ENCODE measurements at regions not wholly inside any gene's neighbourhood (a gene's known extent, or its start where the extent isn't known, plus 50 kb on each side); places are given as distances from the start of the nearest gene placed in this dataset.

- Histone ChIP-seq H3K27me3 (no peaks in the 10 kb centered on the region), H3K4me1 (no peaks in the 10 kb centered on the region), H3K4me3 (no peak overlapping the region), H3K27ac (no peak overlapping the region), H3K36me3 (no peaks in the 10 kb centered on the region), H3K9me3 (no peaks in the 10 kb centered on the region)
- ATAC-seq (no peak), DNase-seq (no peak)
- intact Hi-C loops (cut with DNase I), result no loop called here
- TF ChIP-seq, protein P1, sequence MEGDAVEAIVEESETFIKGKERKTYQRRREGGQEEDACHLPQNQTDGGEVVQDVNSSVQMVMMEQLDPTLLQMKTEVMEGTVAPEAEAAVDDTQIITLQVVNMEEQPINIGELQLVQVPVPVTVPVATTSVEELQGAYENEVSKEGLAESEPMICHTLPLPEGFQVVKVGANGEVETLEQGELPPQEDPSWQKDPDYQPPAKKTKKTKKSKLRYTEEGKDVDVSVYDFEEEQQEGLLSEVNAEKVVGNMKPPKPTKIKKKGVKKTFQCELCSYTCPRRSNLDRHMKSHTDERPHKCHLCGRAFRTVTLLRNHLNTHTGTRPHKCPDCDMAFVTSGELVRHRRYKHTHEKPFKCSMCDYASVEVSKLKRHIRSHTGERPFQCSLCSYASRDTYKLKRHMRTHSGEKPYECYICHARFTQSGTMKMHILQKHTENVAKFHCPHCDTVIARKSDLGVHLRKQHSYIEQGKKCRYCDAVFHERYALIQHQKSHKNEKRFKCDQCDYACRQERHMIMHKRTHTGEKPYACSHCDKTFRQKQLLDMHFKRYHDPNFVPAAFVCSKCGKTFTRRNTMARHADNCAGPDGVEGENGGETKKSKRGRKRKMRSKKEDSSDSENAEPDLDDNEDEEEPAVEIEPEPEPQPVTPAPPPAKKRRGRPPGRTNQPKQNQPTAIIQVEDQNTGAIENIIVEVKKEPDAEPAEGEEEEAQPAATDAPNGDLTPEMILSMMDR (IDR thresholded peaks at IDR 0.05), result no peak
Measured at GRCh38 chr9:31582561-31582960, 801.9 kb upstream of the ACO1 start.

DNA sequence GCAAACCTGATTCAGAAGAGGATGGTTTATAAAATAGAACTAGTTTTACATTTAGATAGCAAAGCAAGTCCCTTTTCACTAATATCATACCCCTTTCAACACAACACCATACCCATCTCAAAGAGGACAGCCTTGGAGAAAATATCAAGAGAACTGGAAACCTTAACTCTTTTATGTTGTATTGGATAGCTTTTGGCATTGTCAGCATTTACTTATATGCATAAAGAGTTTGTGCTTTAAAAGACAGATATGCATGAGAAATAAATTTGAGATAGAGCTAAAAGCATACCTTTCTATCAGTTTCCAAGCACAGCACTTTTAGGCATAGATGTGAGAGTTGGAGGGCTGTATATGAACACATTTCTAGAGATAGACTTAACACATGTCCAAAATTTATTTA is 799.3 kb upstream of the ACO1 start:
- Histone ChIP-seq H3K4me3 (no peak overlapping the region), H3K27me3 (no peaks in the 10 kb centered on the region), H3K4me1 (no peaks in the 10 kb centered on the region), H3K9me3 (no peaks in the 10 kb centered on the region), H3K36me3 (no peaks in the 10 kb centered on the region), H3K27ac (no peak overlapping the region)
- ATAC-seq, result no peak
- intact Hi-C loops (cut with DNase I), result no loop called here
- TF ChIP-seq, protein P1 (IDR thresholded peaks at IDR 0.05), result no peak
- no peak for DNase-seq

DNA sequence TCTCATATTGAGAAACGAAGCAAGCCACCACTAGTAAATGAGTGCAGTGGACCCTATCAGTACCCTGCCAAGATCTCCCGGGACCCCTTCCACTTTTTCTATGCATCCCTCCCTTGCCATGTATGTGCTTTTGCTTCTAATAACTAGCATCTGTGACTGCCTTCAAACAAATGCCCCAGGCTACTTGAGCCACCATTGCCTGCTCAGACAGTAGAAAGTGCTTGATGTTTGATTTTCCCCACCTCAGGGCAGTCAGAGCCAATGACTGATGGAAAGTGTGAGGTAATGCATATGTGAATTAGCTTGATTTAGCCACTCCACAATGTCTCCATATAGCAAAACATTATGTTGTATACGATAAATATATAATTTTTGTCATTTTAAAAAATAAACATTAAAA is 797.3 kb upstream of the ACO1 start:
- Histone ChIP-seq H3K9me3 (no peaks in the 10 kb centered on the region), H3K27ac (no peak overlapping the region), H3K36me3 (no peaks in the 10 kb centered on the region), H3K4me1 (no peaks in the 10 kb centered on the region), H3K27me3 (no peaks in the 10 kb centered on the region), H3K4me3 (no peak overlapping the region)
- intact Hi-C loops (cut with DNase I), result no loop called here
- DNase-seq, result no peak
- no peak for ATAC-seq
- WGBS, 2 donors, result 77 to 78% methylated on average over 3 of the region's 3 CpGs
- TF ChIP-seq, protein P1 (IDR thresholded peaks at IDR 0.05), result no peak

GRCh38 chr9:31588006-31588405 is 796.4 kb upstream of the ACO1 start:
- DNase-seq (peak in 1 of 2 donors; percentile 3), ATAC-seq (no peak)
- Histone ChIP-seq H3K36me3 (no peaks in the 10 kb centered on the region), H3K4me3 (no peak overlapping the region), H3K9me3 (no peaks in the 10 kb centered on the region), H3K27me3 (no peaks in the 10 kb centered on the region), H3K4me1 (no peaks in the 10 kb centered on the region), H3K27ac (no peak overlapping the region)
- intact Hi-C loops (cut with DNase I), result no loop called here
- 82 to 83% methylated on average over 4 of the region's 4 CpGs for WGBS, 2 donors
- TF ChIP-seq, protein P1 (IDR thresholded peaks at IDR 0.05), result no peak

GRCh38 chr9:31588756-31589155 is 795.7 kb upstream of the ACO1 start:
- Histone ChIP-seq H3K36me3 (no peaks in the 10 kb centered on the region), H3K27me3 (no peaks in the 10 kb centered on the region), H3K9me3 (no peaks in the 10 kb centered on the region), H3K4me1 (no peaks in the 10 kb centered on the region), H3K27ac (no peak overlapping the region), H3K4me3 (no peak overlapping the region)
- TF ChIP-seq, protein P1 (IDR thresholded peaks at IDR 0.05), result no peak
- no peak for DNase-seq
- no peak for ATAC-seq
- intact Hi-C loops (cut with DNase I), result no loop called here
